Uterus (tissue), 2 donors: ENCODE measurements at regions not wholly inside any gene's neighbourhood (a gene's known extent, or its start where the extent isn't known, plus 50 kb on each side); places are given as distances from the start of the nearest gene placed in this dataset.

Experiments used
- CTCF ChIP-seq, 4 experiments: fragments of 200-600 bp in 2 of 4; fragments of 450-650 bp in 2 of 4; sonication (generic) in 2 of 4; IDR thresholded peaks; one replicate each; pipeline ENCODE4 v1.5.1; 2016 to 2019; ENCODE audit warnings: antibody characterized with exemption in 4 of 4, mild to moderate bottlenecking in 2 of 4, moderate library complexity in 1 of 4
- POLR2A ChIP-seq, 2 donors: fragments of 450-650 bp; IDR thresholded peaks; one replicate each; pipeline ENCODE4 v1.6.1; 2016; ENCODE audit warnings: antibody characterized with exemption in 2 of 2, mild to moderate bottlenecking in 1 of 2, moderate library complexity in 1 of 2

- TF ChIP-seq CTCF (IDR thresholded peaks at IDR 0.05) (peak in 1 of 4 experiments; percentile 46), POLR2A (IDR thresholded peaks at IDR 0.05) (no peak)
Observed at GRCh38 chr7:38070718-38071117, 107.3 kb upstream of the STARD3NL start.
